BJ (cell line): ENCODE measurements at regions not wholly inside any gene's neighbourhood (a gene's known extent, or its start where the extent isn't known, plus 50 kb on each side); places are given as distances from the start of the nearest gene placed in this dataset.
"Not testable (repeated sequence)": the region's sequence is repeated elsewhere in the genome, so short reads cannot be mapped to it uniquely, and the experiment has no call there.

Experiments used
- CTCF ChIA-PET: fragments of 350-600 bp; formaldehyde crosslinking; extraction: SDS; loops from one replicate; lab custom pipeline; 2021; ENCODE audit warnings: antibody characterized with exemption, inconsistent platforms; lab: Yijun Ruan, JAX
- POLR2A ChIA-PET: fragments of 300-600 bp; sonication (Branson Sonifier 250); formaldehyde crosslinking; extraction: SDS; loops from one replicate; lab custom pipeline; 2021; ENCODE audit warnings: antibody characterized with exemption; lab: Charles Lee
- DNase-seq: peaks from one replicate; pipeline ENCODE4 v3.0.0-alpha.2; 2011; ENCODE audit warnings: low read depth
- H3K27me3 ChIP-seq: 2 replicates; pipeline ENCODE4 v1.6.0; 2011; ENCODE audit warnings: low read length; ENCODE audit not compliant: control insufficient read depth, insufficient read depth
- H3K36me3 ChIP-seq: 2 replicates; pipeline ENCODE4 v1.5.1; 2011; ENCODE audit warnings: low read length; ENCODE audit not compliant: control insufficient read depth, insufficient read depth
- H3K4me3 ChIP-seq: 2 replicates; pipeline ENCODE4 v1.5.1; 2011; ENCODE audit warnings: low read depth, mild to moderate bottlenecking, control low read depth, low read length
- TF ChIP-seq, protein P1 (sequence below): IDR thresholded peaks from 2 replicates; pipeline ENCODE4 v1.5.1; 2011; ENCODE audit warnings: low read depth, mild to moderate bottlenecking, control low read depth, inconsistent platforms, low read length, moderate library complexity; ENCODE audit not compliant: insufficient read depth

DNA sequence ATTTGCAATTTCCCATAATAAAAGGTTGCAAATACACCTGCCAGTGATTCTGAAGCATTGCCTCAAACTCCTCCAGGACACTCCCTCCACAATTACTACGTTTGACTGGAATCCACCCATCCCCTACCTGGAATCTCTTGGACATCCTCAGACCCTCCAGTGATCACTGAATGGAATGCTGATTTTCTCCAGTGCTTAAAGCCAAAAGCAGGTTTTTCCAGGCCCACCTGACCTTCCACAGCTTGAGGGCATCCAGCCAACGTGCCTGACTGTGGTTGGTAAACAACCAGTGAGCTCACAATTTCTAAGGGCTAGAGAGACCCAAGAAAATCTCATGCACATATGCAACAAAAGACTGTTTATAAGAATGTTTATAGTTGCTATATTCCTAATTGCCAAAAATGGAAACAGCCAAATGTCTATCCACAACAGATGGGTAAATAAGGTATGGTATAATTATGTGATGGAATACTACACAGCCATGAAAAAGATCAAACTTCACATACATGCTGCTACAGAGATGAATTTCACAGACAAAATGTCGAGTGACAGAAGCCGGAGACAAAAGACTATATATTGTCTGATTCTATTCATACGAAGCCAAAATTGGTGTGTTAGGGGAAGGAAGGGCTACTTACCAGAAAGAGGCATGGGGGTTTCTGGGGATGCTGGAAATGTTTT, 147.1 kb upstream of the RREB1 start:
- POLR2A ChIA-PET: no interaction called here
- CTCF ChIA-PET: no interaction called here
- TF ChIP-seq, protein P1, sequence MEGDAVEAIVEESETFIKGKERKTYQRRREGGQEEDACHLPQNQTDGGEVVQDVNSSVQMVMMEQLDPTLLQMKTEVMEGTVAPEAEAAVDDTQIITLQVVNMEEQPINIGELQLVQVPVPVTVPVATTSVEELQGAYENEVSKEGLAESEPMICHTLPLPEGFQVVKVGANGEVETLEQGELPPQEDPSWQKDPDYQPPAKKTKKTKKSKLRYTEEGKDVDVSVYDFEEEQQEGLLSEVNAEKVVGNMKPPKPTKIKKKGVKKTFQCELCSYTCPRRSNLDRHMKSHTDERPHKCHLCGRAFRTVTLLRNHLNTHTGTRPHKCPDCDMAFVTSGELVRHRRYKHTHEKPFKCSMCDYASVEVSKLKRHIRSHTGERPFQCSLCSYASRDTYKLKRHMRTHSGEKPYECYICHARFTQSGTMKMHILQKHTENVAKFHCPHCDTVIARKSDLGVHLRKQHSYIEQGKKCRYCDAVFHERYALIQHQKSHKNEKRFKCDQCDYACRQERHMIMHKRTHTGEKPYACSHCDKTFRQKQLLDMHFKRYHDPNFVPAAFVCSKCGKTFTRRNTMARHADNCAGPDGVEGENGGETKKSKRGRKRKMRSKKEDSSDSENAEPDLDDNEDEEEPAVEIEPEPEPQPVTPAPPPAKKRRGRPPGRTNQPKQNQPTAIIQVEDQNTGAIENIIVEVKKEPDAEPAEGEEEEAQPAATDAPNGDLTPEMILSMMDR: no peak

DNA sequence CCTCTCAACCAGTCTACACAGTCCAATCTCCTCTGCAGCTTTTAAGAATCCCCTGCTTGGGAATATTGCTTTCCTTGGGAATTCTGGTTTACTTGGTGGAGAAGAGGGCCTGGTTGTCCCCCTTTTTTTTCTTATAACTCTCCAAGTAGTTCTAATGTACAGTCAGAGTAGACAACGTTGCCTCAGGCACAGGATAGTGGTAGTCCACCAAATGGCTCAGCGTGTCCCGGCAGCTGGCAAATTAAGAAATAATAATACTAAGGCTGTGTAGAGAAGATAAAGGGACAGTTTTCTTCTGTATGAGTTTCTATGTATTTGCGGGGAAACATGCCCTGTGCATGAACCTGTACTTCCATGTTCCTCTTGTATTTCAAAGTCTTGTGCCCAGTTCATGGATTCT, 145.7 kb upstream of the RREB1 start:
- no peaks in the 10 kb centered on the region for H3K27me3 ChIP-seq
- no peak overlapping the region for H3K4me3 ChIP-seq
- H3K36me3 ChIP-seq: no peaks in the 10 kb centered on the region
- TF ChIP-seq, protein P1: no peak
- ChIA-PET CTCF (no interaction called here), POLR2A (no interaction called here)
- no peak for DNase-seq

More for the DNA sequence above, 147.1 kb upstream of the RREB1 start:
- Histone ChIP-seq H3K27me3 (no peaks in the 10 kb centered on the region), H3K36me3 (no peaks in the 10 kb centered on the region), H3K4me3 (no peak overlapping the region)
- no peak for DNase-seq

DNA sequence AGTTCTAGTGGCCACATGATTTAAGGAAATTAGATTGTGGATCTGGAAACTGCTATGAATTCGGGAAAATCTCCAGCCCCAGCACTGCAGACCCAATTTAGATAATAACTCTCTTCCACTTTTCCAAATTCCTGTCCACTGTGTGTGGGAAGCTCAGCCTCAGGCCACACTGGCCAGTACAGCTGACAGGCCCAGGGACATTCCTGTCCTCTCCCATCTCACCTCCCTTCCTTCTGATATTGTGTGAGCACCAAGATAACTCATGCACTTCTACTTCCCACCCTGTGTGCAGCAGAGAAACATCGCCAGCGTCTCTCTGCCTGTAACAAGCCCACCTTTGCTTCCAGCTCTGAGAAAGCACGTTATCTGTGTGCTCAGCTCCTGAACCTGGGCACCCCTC, 145.1 kb upstream of the RREB1 start:
- CTCF ChIA-PET: no interaction called here
- DNase-seq: no peak
- TF ChIP-seq, protein P1: no peak
- Histone ChIP-seq H3K27me3 (no peaks in the 10 kb centered on the region), H3K36me3 (no peaks in the 10 kb centered on the region), H3K4me3 (no peak overlapping the region)
- POLR2A ChIA-PET: no interaction called here

DNA sequence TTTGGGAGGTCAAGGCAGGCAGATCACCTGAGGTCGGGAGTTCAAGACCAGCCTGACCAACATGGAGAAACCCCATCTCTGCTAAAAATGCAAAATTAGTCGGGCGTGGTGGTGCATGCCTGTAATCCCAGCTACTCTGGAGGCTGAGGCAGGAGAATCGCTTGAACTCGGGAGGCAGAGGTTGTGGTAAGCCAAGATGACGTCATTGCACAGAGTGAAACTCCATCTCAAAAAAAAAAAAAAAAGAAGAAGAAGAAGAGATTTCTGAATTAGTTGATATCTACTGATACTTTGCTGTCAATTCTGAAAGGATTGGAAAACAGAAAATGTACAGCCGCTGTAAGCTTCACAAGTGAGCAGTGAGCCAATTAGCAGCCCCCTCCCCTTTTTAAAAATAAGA, 144.4 kb upstream of the RREB1 start:
- H3K4me3 ChIP-seq, CTCF ChIA-PET, H3K27me3 ChIP-seq, POLR2A ChIA-PET, H3K36me3 ChIP-seq, DNase-seq: not testable (repeated sequence)

DNA sequence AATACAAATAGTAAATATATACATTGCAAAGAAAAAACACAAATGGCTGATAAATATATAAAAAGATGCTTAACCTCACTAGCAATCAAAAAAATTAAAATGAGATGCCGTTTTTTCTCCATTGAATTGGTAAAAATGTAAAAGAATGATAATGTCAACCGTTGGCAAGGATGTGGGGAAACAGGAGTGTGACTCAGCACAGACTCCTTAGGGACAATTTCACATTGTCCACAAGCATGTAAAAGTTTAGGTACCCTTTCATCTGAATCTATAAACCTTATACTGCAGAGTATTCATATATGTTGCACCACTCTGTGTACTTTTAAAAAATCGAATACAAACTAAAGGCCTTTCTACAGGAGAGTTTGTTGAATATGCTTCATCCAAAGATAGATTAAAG, 143.1 kb upstream of the RREB1 start:
- ChIA-PET POLR2A (interaction anchor here (0.6 kb wide), 1 partner anchor 286 kb away, joined by 5 read pairs; no protein-coding TSS in a partner anchor), CTCF (interaction anchor here (1.0 kb wide), 1 partner anchor 13 kb away, joined by 3 read pairs; no protein-coding TSS in a partner anchor)
- TF ChIP-seq, protein P1: no peak
- H3K36me3 ChIP-seq: no peaks in the 10 kb centered on the region
- H3K27me3 ChIP-seq: no peaks in the 10 kb centered on the region
- H3K4me3 ChIP-seq: no peak overlapping the region
- DNase-seq: no peak

DNA sequence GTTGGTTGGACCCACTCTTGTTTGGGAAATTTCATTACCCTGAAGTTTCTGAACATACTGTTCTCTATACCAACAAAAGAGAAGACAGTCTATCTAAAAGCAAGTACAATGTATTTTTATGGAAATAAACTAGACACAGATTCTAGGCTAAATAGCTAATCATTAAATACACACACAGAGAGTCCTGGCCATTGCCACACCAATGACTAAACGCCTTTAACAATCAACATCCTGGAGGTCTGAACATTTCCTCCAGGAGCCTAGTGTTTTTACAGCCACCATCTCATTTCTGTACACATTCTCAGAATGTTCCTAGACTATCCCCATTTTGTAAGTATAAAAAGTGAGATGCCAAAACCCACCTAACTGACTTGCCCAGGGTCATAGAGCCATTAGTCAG, 141.6 kb upstream of the RREB1 start:
- H3K4me3 ChIP-seq: no peak overlapping the region
- no peaks in the 10 kb centered on the region for H3K36me3 ChIP-seq
- CTCF ChIA-PET: no interaction called here
- H3K27me3 ChIP-seq: no peaks in the 10 kb centered on the region; the same call in 1 of the 2 replicates
- TF ChIP-seq, protein P1: no peak
- POLR2A ChIA-PET: no interaction called here
- DNase-seq: no peak
